HG03354 (cell line): ENCODE measurements at regions not wholly inside any gene's neighbourhood (a gene's known extent, or its start where the extent isn't known, plus 50 kb on each side); places are given as distances from the start of the nearest gene placed in this dataset.

Experiments
- ATAC-seq: cut with Tn5 transposase; IDR thresholded peaks from one replicate; pipeline ENCODE4 v1.9.1; 2021; ENCODE audit warnings: mild to moderate bottlenecking; ENCODE audit not compliant: unreplicated experiment, poor library complexity, severe bottlenecking

DNA sequence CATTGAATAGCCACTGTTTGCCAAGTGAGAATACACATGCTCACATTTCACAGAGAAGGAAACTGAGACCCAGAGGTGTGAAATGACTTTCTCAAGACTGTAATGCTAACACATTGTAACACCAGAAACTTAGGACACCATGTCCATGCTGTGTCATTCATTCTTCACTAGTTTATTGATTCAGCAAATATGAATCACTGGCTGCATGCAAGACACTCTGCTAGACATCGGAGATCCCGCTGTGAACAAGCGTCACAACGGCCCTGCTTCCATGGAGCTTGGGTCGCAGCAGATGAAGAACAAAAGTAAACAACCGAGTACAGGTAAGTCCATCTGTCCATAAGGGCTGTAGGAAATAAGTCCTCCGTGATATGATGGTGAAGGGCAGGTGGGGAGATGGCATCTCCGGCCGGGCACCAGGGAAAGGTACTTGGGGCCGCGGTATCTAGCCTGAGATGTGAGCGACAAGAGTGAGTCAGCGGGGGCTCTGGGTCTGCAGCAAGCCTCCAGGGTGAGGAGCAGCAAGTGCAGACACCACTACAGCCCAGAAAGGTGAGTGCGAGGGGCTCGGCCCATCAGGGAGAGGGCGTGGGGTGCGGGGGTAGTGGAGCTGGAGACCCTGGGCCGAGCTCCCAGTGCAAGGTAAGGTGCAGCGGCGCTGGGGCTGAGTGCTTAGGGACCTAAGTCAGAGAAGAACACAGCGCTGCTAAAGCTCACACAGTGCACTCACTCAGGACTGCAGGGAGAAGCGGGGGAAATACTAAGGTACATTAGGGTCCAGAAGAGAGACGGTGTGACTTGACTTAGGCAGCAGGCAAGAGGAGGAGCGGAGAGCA is 391.2 kb downstream of the FBXO15 start:
- ATAC-seq: no peak

DNA sequence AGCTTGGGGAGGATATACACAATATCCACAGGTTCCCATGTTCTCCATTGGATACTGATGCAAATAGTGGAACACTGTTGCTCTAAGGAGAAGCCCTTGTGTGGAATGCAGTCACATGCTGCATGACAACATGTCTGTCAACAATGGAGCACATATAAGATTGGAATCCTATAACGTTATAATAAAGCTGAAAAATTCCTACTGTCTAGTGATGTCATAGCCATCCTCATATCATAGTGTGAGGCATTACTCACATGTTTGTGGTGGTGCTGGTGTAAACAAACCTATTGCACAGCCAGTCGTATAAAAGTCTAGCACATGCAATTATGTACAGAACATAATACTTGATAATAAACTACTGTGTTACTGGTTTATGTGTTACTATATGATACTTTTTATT is 394.7 kb downstream of the FBXO15 start:
- ATAC-seq: no peak

DNA sequence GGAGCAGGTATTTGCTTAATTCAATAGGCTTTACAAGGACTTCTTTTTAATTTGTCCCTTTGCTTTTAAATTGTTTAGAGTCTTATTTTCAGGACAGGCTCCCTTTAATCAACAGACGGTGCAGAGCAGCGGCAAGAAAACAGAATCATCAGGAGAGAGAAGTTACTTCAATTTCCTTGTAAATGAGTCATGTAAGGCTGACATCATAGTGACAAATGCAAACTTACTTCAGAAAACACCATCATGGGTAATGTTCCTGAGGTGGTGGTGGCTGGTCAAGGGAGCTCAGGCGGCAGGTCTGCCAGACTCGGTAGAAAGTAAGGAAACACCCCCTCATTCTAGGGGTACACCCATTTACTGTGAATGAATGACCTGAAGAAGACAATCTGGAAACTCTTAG is 395.1 kb downstream of the FBXO15 start:
- no peak for ATAC-seq

DNA sequence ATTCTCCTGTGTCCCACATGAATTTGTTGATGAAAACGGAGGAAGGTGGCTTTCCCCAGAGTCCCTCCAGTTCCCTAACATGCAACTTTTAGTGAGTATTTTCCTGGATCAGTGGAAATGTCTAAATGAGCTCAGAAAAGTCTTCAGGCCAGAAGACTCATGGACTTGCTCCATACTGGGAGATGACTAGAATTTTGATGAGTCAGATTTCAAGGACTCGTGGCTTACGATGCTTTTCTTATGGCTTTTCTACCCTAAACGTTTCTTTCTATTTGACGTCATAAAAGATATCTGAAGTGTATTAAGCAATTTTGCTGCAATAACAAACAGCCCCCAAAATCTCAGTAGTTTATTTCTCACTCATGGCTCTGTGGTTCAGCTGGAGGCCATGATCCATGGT is 397.6 kb downstream of the FBXO15 start:
- ATAC-seq: no peak

DNA sequence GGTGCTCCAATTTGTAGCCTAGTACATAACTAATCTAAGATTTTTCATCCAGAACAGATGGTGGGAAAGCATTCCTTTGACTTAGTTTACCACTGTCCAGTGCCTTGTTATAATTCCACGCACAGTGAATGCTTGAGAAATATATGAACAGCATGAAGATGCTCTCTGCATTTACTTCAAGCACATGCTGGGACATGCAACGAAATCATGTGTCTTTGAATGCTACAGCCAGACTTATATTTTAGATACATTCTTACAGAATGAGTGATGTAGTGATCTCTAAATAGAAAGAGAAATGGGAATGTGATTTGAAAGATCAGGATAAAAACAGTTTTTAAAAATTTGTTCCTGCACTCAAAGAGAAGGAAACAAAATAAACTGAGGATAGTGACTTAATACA is 398.3 kb downstream of the FBXO15 start:
- no peak for ATAC-seq

DNA sequence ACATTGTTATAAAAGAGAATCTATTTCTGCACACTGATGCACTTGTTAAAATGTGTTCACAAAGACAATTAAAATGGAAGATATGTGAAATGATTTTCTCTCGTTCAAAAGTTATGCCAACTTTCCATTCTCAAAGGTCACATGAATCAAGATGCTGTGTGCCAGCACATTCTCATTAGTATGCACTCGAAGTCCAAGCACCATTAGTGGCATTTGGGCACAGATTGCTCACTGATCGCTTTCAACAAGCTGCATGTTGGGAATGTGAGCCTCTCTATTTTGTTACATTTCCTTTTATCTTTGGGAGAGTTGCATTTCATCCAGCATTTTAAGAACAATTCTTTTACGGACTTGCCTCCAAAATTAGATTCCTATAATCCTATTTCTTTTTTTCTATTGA is 398.9 kb downstream of the FBXO15 start:
- no peak for ATAC-seq

DNA sequence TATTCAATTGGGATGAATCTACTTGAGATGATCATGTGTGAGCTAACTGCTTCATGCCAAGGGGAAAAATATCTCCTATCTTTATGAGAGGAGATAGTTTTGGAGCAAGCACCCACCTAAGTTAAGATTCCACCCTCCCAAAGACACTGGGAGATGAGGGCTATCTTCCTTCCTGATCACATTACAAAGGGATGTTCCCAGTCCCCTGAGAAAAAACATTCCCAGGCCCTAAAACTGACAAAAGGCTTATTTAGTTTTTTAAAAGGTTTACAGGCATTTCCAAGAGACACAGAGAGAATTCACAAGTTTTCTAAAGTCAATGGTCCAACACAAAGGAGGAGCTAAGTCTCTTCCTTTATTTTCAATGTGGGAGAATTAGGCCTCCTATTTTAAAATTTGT is 401.5 kb downstream of the FBXO15 start:
- ATAC-seq: no peak

DNA sequence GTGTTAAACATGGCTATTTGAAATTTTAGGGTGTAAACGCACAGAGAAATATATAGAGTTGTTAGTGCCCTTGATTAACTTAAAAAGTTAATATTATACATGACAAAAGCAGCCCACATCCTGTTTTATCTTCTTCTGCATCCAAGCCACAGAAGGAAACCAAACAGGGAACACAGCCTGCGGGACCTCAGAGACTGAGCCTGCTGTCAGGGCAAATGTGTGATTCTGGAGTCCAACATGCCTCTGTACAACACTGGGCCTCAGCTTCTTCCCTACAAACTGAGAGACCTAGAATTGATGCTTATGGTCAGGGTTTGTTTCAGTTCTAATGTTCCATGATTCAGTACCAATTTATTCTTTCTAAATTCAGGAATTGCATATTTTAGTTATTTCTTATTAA is 404.7 kb downstream of the FBXO15 start:
- ATAC-seq: no peak

DNA sequence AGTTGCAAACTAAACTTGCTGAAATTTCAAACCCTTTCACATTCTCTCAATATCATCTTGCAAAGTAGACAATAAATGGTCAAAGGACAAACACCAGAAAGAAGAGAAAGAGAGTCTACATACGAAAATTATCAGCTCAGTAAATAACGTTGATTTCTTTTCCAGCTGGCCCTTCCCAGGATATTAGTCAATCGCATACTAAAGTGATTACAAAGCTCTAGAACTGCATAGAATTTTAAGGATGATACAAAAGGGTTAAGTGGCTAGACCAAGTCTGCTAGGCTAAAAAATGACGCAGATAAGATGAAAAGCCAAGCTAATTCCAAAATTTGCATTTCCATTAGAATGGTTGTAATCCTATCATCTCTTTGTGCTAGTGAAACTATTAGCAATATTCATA is 405.7 kb downstream of the FBXO15 start:
- no peak for ATAC-seq

DNA sequence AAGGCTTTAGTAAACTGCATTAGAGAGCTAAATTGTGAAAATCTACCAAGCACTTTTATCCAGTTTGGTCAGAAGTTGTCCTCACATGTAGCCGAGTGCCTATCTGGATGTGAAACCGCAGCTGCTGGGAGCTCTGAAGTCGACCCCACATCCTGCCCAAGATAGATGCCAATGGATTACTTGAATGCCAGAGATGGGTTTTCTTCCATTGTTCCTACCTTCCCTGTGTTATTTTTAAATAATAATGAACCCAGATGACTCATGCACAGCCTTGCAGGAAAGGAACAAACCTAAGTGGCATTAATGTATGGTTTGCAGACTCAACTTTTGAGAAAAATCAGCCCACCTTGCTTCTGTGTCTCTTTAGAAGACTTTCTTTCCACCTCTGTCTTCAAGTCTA is 408.5 kb downstream of the FBXO15 start:
- no peak for ATAC-seq

DNA sequence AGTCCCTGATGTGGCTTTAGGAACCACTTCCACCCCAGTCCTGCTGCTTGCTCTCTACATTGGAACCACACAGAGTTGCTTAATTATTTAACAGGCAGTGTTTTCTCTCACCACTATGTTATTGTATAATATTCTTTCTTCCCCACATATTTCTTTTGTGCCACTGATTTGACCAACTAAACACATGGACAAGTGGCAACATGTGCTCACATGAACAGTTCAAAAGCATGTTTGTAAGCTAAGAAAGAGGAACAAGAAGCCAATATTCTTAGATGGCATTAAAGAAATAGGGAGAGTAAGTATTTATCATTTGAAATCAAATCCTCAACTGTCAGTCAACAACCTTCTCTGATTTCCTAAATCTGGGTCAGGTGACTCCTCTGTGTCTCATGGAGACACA is 409.6 kb downstream of the FBXO15 start:
- no peak for ATAC-seq

DNA sequence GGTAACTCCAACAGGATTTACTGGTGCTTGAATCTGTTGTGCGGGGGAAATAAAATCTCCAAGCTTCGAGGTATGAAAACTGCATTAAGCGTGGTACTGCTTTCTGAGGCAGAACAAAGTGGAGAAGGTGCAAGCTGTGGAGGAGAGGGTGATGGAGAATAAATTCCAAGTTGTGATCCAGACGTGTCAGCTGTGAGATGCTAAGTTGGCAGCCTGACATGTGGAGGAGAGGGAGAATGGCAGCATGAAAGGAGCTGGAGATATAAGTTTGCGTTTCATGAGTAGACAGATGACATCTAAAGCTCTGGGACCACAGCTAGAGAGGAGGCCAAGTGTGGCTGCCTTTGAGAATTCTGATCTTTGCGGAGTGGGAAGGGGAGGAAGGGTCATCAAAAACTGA is 411.8 kb downstream of the FBXO15 start:
- no peak for ATAC-seq

DNA sequence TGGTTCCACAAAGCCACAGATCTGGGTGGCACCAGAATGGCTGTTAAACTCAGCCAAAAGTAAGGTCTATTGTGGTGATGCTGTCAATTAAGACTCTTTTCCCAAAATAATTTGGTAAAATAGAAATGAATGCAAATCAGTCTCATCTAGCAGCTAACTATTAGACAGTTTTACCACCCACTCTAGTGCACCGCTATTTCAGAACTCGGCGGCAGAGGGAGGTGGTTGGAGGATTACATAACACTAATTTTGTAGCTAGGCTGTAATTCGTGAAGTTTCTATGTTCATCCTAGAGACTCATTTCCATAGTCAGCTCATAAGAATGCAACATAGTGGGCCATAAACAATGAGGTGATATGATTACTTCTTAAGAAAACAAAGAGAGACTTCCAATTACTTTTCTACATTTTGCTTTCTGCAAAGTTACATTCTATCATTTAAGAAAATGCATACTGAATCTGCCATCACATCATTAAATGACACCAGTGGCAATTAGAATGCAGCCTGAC is 413.8 kb downstream of the FBXO15 start:
- ATAC-seq: no peak

DNA sequence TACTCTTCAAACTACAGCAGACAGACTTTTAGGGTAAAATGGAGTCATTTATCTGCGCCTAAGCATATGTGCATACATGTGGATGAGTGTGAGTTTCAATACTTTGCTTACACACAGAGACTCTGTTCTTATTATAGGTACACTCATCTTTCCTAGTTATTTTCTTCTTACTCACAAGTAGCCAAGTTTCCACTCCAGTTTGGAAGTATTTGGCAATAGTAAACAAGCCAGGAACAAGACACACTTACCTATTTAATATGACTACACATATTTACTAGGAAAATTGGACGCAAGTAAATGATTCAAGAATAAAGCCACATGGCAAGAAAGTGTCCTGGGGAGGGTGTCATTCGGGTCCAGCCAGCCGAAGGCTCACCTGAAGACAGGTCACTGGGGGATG is 414.3 kb downstream of the FBXO15 start:
- no peak for ATAC-seq

DNA sequence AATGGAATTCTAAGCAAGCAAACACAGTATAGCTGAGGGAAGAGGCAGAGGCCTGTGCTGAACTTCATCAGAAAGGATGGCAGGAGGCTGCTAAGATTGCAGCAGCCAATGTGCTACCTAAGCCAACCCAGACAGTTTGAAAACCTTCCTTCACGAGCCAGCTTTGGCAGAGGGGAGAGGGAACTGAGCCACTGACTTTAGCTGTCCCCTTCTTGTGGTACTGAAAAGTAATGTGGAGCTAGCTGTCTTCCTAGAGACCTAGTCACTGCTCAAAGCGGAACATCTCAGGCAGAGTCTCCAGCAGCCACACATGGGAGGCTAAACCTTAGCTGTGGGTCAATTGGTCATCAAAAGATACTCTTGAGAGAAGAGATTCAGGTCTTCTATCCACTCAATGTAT is 419.0 kb downstream of the FBXO15 start:
- no peak for ATAC-seq

DNA sequence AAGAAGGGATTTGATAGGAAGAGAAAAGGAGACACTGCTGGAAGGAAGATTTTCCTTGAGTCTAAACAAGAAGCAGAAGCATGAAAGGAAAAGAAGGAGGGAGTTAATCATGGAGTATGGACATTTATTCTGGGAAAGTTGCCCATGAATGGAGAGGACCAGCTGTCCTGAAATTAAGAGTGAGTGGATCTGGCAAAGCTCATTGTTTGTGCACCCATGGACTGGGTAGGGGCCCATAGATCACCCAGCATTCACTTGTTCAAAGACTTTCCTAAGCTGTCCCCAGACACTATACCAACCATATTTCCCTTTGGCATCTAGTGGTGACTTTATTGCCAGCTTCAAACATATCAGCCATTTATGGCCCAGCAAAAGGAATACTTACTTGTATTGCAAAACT is 422.7 kb downstream of the FBXO15 start:
- no peak for ATAC-seq

DNA sequence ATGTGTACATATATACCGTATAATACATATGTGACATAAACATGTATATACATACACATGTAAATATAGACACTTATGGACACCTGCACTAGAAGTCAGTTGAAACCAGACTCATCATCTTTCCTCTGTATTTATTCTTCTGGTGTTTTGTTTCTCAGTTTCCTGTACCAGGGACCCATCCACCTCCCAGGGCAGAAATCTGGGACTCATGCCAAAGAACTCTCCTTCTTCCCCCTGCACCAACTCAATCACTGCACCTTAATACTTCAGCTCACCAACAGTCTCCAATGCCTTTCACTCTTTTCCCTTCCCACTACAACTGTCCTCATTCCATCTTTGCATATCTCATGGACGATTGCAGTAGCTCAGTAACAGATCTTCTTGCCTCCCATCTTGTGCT is 428.0 kb downstream of the FBXO15 start:
- no peak for ATAC-seq

DNA sequence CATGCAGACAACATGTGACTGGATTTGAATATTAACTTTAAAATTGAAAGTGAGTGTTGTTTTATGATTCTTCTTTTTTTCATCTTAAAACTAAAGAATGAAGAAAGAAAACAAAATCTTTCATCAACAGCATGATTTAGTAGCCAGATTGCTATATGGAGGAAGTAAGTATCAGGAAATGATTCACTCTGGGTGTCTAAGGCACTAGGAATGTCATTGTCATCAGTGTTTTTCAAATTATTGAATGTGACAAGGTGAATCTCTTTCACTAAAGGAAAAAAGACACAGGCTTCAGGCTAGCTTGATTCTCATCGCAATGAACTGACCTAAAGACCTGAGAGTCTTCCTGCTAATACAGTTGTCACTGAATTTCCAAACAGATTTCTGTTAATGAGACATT is 430.1 kb downstream of the FBXO15 start:
- ATAC-seq: no peak

DNA sequence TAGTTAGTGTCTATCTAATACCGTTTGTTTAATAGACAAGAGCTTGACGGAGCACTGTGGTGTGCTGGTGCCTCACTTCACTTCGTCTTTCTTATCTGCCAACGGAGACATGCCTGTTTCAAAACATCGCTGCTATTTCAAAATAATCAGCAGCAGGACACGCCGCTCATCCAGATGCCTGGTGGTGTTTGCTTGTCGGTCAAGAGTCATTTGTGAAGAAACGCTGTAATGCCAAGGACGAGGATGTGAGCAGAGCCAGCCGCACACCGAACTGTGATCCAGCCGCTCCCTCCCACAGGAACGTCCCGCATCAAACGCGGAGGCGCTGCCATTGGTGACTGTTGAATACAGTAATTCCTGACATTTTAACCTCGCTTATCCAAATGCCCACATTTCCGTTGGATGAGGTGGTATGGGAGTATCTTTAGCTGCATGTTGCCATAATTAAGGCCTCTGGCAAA is 432.4 kb downstream of the FBXO15 start:
- ATAC-seq: no peak

DNA sequence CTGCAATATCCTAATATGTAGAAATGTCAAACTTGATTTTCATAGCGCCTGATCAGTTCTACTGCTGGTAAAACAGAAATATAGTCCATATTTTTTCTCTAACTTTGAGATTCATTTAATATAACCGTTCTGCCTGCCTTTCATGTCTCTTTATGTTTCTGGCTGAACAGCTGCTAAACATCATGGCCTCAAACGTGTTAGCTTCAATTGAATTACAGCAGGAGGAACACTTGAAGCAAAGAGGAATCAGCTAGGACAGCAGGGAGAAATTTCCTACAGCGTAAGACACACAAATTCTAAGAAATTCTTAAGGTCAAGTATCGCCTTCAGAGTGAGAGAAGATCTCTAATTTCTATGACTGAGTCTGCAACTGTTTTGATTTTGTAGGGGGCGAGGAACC is 433.2 kb downstream of the FBXO15 start:
- no peak for ATAC-seq

DNA sequence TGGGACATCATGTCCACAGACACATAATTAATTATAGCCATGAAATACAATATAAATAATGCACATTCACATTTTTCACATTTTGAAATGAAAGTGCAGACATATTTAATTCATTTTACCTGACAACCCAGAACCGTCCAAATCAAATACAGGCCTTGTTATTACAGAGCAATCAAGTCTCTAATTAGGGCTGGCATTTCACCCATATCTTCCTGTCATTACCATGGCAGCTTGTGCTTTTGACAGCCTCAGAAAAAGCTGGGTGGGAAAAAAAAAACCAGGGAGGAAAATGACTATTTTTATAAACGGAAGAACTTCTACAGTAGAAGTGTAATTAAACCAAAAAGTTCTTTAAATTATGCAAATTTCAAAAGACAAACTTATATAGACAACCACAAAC is 436.4 kb downstream of the FBXO15 start:
- no peak for ATAC-seq

DNA sequence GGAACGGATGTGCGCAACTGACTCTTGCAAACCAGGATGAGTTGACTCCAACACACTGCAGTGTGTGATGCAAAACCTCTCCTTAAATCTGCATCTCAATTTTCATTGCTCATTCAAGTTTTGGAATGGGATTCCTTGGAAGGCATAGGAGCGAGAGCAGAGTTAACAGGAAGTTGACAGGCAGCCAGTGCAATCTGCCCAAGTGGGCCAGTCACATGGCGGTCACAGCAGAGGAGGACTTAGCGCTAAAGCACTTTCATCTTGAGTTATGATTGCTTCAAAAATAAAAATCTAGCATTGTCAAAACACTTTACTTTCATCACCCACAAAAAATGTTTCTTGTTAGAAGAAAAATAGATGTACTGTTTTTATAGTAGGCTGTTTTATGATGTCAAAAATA is 439.0 kb downstream of the FBXO15 start:
- ATAC-seq: no peak
